ENCODE measurements at regions not wholly inside any gene's neighbourhood (a gene's known extent, or its start where the extent isn't known, plus 50 kb on each side); places are given as distances from the start of the nearest gene placed in this dataset.

DNA sequence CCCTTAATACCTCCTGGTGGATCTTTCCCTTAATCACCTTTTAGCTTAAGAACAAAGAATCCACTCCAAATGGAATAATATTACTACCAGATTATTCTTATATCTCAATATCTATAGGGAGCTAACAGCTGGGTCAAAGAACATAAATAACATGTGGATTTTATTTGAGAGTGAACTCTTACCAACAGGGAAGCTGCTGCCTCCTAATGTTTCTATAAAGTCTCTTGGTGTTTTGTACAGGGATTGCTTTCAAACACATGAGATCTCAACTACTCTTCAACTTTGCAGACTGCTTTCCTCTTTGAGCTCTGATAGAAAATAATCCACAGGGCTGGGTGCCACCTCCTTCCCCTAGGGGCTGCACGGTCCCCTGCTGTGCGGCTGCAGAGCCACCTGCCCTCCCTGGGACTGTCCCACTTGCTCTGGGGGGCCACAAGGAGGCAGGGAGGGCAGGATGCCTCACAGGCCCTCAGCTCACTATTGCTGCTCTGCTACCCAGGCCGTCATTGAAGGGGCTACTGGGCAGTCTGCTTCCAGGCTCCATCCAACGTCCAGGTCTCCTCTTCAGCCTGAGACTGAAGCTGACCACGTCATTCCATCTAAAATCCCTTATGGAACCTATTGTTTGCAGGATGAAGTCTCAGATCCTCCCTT lies 191.2 kb downstream of the CXCL12 start:
- H3K36me3 ChIP-seq, result no peaks in the 10 kb centered on the region
- no peak overlapping the region for H3K27ac ChIP-seq
- ATAC-seq (no peak), DNase-seq (no peak)
- no peaks in the 10 kb centered on the region for H3K27me3 ChIP-seq
- intact Hi-C loops (cut with DNase I), result no loop called here
- TF ChIP-seq, protein P1, sequence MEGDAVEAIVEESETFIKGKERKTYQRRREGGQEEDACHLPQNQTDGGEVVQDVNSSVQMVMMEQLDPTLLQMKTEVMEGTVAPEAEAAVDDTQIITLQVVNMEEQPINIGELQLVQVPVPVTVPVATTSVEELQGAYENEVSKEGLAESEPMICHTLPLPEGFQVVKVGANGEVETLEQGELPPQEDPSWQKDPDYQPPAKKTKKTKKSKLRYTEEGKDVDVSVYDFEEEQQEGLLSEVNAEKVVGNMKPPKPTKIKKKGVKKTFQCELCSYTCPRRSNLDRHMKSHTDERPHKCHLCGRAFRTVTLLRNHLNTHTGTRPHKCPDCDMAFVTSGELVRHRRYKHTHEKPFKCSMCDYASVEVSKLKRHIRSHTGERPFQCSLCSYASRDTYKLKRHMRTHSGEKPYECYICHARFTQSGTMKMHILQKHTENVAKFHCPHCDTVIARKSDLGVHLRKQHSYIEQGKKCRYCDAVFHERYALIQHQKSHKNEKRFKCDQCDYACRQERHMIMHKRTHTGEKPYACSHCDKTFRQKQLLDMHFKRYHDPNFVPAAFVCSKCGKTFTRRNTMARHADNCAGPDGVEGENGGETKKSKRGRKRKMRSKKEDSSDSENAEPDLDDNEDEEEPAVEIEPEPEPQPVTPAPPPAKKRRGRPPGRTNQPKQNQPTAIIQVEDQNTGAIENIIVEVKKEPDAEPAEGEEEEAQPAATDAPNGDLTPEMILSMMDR (IDR thresholded peaks at IDR 0.05), result no peak
- H3K9me3 ChIP-seq, result peaks cover 0 to 10% of the 10 kb centered on the region in 2 donors
- no peak overlapping the region for H3K4me3 ChIP-seq
- no peaks in the 10 kb centered on the region for H3K4me1 ChIP-seq

DNA sequence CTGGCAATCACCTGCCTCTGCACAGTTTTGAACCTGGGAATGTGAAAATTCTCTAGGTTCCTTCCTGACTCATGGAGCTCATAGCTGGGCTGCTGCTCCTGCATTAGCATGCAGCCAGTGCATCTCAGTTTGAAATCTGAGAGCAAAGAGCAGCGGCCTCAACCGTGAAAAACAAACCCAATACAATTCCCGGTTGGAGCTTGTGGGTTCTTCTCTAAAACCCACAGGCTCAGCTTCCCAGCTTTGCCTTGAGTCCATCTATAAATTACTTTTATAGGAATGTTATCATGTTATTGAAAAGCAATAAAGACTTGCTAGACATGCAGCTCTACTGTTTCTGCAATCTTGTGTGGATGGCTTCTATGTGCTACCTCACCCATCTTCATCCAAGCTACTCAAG lies 191.7 kb downstream of the CXCL12 start:
- H3K36me3 ChIP-seq, result no peaks in the 10 kb centered on the region
- H3K27ac ChIP-seq, result no peak overlapping the region
- intact Hi-C loops (cut with DNase I), result no loop called here

DNA sequence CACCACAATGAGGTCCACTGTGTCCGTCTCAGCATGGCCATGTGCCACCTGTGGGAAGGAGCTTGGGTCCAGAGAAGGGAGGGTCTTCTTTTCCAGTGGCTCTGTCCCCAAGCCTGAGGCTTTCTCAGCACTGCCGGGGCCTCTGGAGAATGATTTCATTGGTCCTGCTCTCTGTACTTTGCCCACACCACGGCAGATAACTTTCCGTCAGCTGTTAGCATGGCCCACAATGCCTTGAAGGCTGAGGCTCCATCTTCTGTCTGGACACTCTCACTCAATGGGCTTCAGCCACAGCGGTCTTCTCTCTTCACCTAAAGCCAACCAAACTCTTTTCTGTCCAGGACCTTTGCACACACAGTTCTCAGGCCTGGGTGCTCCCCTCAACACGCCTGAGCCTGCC lies 192.5 kb downstream of the CXCL12 start:
- Histone ChIP-seq H3K27ac (no peak overlapping the region), H3K9me3 (peaks cover 0 to 10% of the 10 kb centered on the region in 2 donors), H3K27me3 (no peaks in the 10 kb centered on the region), H3K36me3 (no peaks in the 10 kb centered on the region), H3K4me3 (no peak overlapping the region), H3K4me1 (no peaks in the 10 kb centered on the region)
- intact Hi-C loops (cut with DNase I), result no loop called here
- TF ChIP-seq, protein P1 (IDR thresholded peaks at IDR 0.05), result no peak
- DNase-seq (no peak), ATAC-seq (no peak)

More for the DNA sequence above, 191.7 kb downstream of the CXCL12 start:
- DNase-seq (no peak), ATAC-seq (no peak)
- TF ChIP-seq, protein P1 (IDR thresholded peaks at IDR 0.05), result no peak
- Histone ChIP-seq H3K27me3 (no peaks in the 10 kb centered on the region), H3K4me3 (no peak overlapping the region), H3K4me1 (no peaks in the 10 kb centered on the region), H3K9me3 (peaks cover 0 to 10% of the 10 kb centered on the region in 2 donors)

DNA sequence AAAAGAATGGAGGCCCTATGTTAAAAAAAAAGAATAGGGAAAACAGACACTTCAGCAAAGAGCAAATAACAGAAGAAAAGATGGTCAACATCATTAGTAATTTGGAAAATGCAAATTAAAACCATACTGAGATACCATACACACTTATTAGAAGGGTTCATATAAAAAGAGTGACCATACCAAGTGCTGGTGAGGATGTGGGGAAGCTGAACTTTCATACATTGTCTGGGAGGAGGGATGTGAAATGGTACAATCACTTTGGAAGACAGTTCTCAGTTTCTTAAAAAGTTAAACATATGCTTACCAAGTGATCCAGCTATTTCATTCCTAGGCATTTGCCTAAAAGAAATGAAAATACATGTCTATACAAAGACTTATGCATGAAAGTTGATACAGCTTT lies 194.4 kb downstream of the CXCL12 start:
- ATAC-seq, result no peak
- H3K9me3 ChIP-seq, result peaks cover 0 to 10% of the 10 kb centered on the region in 2 donors
- no peak overlapping the region for H3K27ac ChIP-seq
- DNase-seq, result no peak
- intact Hi-C loops (cut with DNase I), result no loop called here
- H3K4me1 ChIP-seq, result no peaks in the 10 kb centered on the region
- TF ChIP-seq, protein P1 (IDR thresholded peaks at IDR 0.05), result no peak
- H3K36me3 ChIP-seq, result no peaks in the 10 kb centered on the region
- H3K4me3 ChIP-seq, result no peak overlapping the region
- H3K27me3 ChIP-seq, result no peaks in the 10 kb centered on the region

DNA sequence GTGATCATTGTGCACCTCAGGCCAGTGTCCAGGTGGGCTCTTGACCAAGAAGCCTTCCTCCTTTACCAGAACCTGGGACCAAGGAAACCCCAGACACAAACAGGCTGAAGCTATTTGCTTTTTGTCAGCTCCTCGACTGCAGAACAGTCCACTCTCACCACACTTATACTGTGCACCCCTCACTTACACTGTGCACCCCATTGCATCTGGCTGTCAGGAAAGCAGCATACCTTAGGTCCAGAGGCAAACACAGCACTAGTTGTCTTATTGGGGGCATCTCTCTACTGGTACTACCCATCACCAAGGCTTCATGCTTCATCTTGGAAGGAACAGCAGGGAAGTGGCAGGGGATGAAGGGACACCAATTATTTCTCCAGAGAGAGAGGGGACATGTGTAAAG lies 198.1 kb downstream of the CXCL12 start:
- Histone ChIP-seq H3K27ac (no peak overlapping the region), H3K4me1 (no peaks in the 10 kb centered on the region), H3K36me3 (no peaks in the 10 kb centered on the region), H3K9me3 (peaks cover 0 to 10% of the 10 kb centered on the region in 2 donors), H3K4me3 (no peak overlapping the region), H3K27me3 (no peaks in the 10 kb centered on the region)
- intact Hi-C loops (cut with DNase I), result no loop called here
- ATAC-seq (no peak), DNase-seq (no peak)
- TF ChIP-seq, protein P1 (IDR thresholded peaks at IDR 0.05), result no peak
